ENCODE measurements at regions not wholly inside any gene's neighbourhood (a gene's known extent, or its start where the extent isn't known, plus 50 kb on each side); places are given as distances from the start of the nearest gene placed in this dataset.
"Not testable (repeated sequence)": the region's sequence is repeated elsewhere in the genome, so short reads cannot be mapped to it uniquely, and the experiment has no call there.

- H3K23me2 ChIP-seq (ENCODE audit: insufficient read length, low read depth, low read length, poor library complexity, severe bottlenecking), result peaks cover 4% of the 10 kb centered on the region
- peak; percentile 89 for TF ChIP-seq CTCF (conservative IDR thresholded peaks at IDR 0.05)
- H3K9me3 Mint-ChIP-seq, result no peaks in the 10 kb centered on the region
- no peaks in the 10 kb centered on the region; a peak in 1 of 7 replicates for H3K36me3 Mint-ChIP-seq (ENCODE audit: insufficient read depth in 1 of 3, low read depth in 3 of 3)
- no peak overlapping the region for H2AK5ac ChIP-seq (ENCODE audit: insufficient read length, low read length)
- H4K5ac ChIP-seq (ENCODE audit: insufficient read length, low read depth, low read length), result no peak overlapping the region
- H3T11ph ChIP-seq (ENCODE audit: low read length), result no peak overlapping the region
- no peaks in the 10 kb centered on the region for H3K79me1 ChIP-seq (ENCODE audit: insufficient read depth, low read depth, low read length, poor library complexity, severe bottlenecking)
- peak overlapping the region; percentile 68 to 77 for H3K4me3 Mint-ChIP-seq
- H3K27ac ChIP-seq (ENCODE audit: insufficient read length, low read depth, low read length), result no peak overlapping the region
- no peak overlapping the region for H3K4ac ChIP-seq (ENCODE audit: low read depth, low read length)
- H2BK5ac ChIP-seq (ENCODE audit: insufficient read length, low read length), result no peak overlapping the region
- H3K9ac ChIP-seq (ENCODE audit: extremely low read depth, insufficient read length, low read length), result no peak overlapping the region
- peak overlapping the region; percentile 49 for H3K4me2 ChIP-seq (ENCODE audit: insufficient read depth, insufficient read length, low read length)
- peak; percentile 85 for DNase-seq
- no peak overlapping the region for H3K56ac ChIP-seq (ENCODE audit: insufficient read length, low read depth, low read length)
- H3K4me1 ChIP-seq (ENCODE audit: insufficient read depth, low read length), result no peaks in the 10 kb centered on the region; the same call in 1 of the 2 replicates
- H3K27me3 ChIP-seq (ENCODE audit: insufficient read depth, low read length), result no peaks in the 10 kb centered on the region
- peak overlapping the region; percentile 44 for H2AFZ ChIP-seq (ENCODE audit: low read length)
- no peak overlapping the region for H4K91ac ChIP-seq (ENCODE audit: insufficient read length, low read depth, low read length)
- H3K23ac ChIP-seq (ENCODE audit: insufficient read length, low read depth, low read length), result no peak overlapping the region
- H2BK120ac ChIP-seq (ENCODE audit: low read depth, low read length, poor library complexity, severe bottlenecking), result no peak overlapping the region
- peaks cover 1% of the 10 kb centered on the region; the same call in 1 of the 2 replicates for H3K27me3 Mint-ChIP-seq (ENCODE audit: low read depth)
- no peak overlapping the region for H2BK20ac ChIP-seq (ENCODE audit: low read depth, low read length, poor library complexity, severe bottlenecking)
- H3K79me2 ChIP-seq (ENCODE audit: insufficient read depth, low read length), result no peaks in the 10 kb centered on the region
- H2BK12ac ChIP-seq (ENCODE audit: insufficient read length, low read depth, low read length), result no peak overlapping the region
- no peak overlapping the region for H3K18ac ChIP-seq (ENCODE audit: insufficient read length, low read depth, low read length)
- H3K4me1 Mint-ChIP-seq, result peaks cover 15 to 24% of the 10 kb centered on the region in 2 experiments
- no peaks in the 10 kb centered on the region for H3K9me3 ChIP-seq (ENCODE audit: control insufficient read depth, low read depth, low read length)
- no peak overlapping the region for H4K8ac ChIP-seq (replicated peaks; ENCODE audit: insufficient read length, low read depth, low read length)
- WGBS (ENCODE audit: extremely low coverage, insufficient read length, low lambda C conversion rate), result no CpG with 5 or more reads among the region's 23 CpGs
- no peak overlapping the region for H3K14ac ChIP-seq (ENCODE audit: insufficient read depth, low read length)
- no peaks in the 10 kb centered on the region for H4K20me1 ChIP-seq (ENCODE audit: control insufficient read depth, insufficient read depth, insufficient read length)
- no peak overlapping the region for H2BK15ac ChIP-seq (ENCODE audit: low read depth, low read length)
- peak overlapping the region in 1 of 3 experiments; percentile 44; a peak in 2 of 7 replicates for H3K27ac Mint-ChIP-seq
Observed at GRCh38 chr6:27126815-27127537, 120.5 kb upstream of the PRSS16 start.

GRCh38 chr6:27127874-27128273 is 119.6 kb upstream of the PRSS16 start:
- H3K36me3 Mint-ChIP-seq (ENCODE audit: insufficient read depth in 1 of 3, low read depth in 3 of 3); H4K91ac ChIP-seq (ENCODE audit: insufficient read length, low read depth, low read length); H3K79me1 ChIP-seq (ENCODE audit: insufficient read depth, low read depth, low read length, poor library complexity, severe bottlenecking); H2BK5ac ChIP-seq (ENCODE audit: insufficient read length, low read length); H3K27ac ChIP-seq (ENCODE audit: insufficient read length, low read depth, low read length); H3K79me2 ChIP-seq (ENCODE audit: insufficient read depth, low read length); H3K4ac ChIP-seq (ENCODE audit: low read depth, low read length); H4K20me1 ChIP-seq (ENCODE audit: control insufficient read depth, insufficient read depth, insufficient read length); H3K9ac ChIP-seq (ENCODE audit: extremely low read depth, insufficient read length, low read length); H4K5ac ChIP-seq (ENCODE audit: insufficient read length, low read depth, low read length); H2BK15ac ChIP-seq (ENCODE audit: low read depth, low read length); H3K23ac ChIP-seq (ENCODE audit: insufficient read length, low read depth, low read length); H3K23me2 ChIP-seq (ENCODE audit: insufficient read length, low read depth, low read length, poor library complexity, severe bottlenecking); H3K14ac ChIP-seq (ENCODE audit: insufficient read depth, low read length); H2AFZ ChIP-seq (ENCODE audit: low read length); H2BK120ac ChIP-seq (ENCODE audit: low read depth, low read length, poor library complexity, severe bottlenecking); DNase-seq; H2BK20ac ChIP-seq (ENCODE audit: low read depth, low read length, poor library complexity, severe bottlenecking); H3K4me2 ChIP-seq (ENCODE audit: insufficient read depth, insufficient read length, low read length); H3K27ac Mint-ChIP-seq; H3K18ac ChIP-seq (ENCODE audit: insufficient read length, low read depth, low read length); H3K4me1 ChIP-seq (ENCODE audit: insufficient read depth, low read length); H3T11ph ChIP-seq (ENCODE audit: low read length); H2BK12ac ChIP-seq (ENCODE audit: insufficient read length, low read depth, low read length); H2AK5ac ChIP-seq (ENCODE audit: insufficient read length, low read length); H3K9me3 ChIP-seq (ENCODE audit: control insufficient read depth, low read depth, low read length); H3K56ac ChIP-seq (ENCODE audit: insufficient read length, low read depth, low read length); H4K8ac ChIP-seq (replicated peaks; ENCODE audit: insufficient read length, low read depth, low read length); H3K9me3 Mint-ChIP-seq; H3K27me3 ChIP-seq (ENCODE audit: insufficient read depth, low read length); H3K27me3 Mint-ChIP-seq (ENCODE audit: low read depth): not testable (repeated sequence)
- no CpG with 5 or more reads among the region's 4 CpGs for WGBS (ENCODE audit: extremely low coverage, insufficient read length, low lambda C conversion rate)
- H3K4me1 Mint-ChIP-seq, result peaks cover 15 to 24% of the 10 kb centered on the region in 2 experiments
- peak overlapping the region; percentile 68 to 77; a peak in 2 of 5 replicates for H3K4me3 Mint-ChIP-seq
